Sigmoid colon (tissue), 4 donors: ENCODE measurements at regions not wholly inside any gene's neighbourhood (a gene's known extent, or its start where the extent isn't known, plus 50 kb on each side); places are given as distances from the start of the nearest gene placed in this dataset.

Source experiments
- POLR2A ChIP-seq, 2 donors: fragments of 450-650 bp; IDR thresholded peaks; one replicate each; pipeline ENCODE4 v1.6.1; 2016; ENCODE audit warnings: antibody characterized with exemption in 2 of 2, mild to moderate bottlenecking in 2 of 2, moderate library complexity in 2 of 2
- POLR2AphosphoS5 ChIP-seq, 4 donors: sonication (generic); formaldehyde crosslinking; IDR thresholded peaks; one replicate each; pipeline ENCODE4 v1.6.1; 2017; ENCODE audit warnings: antibody characterized with exemption in 4 of 4
- TF ChIP-seq, protein P1 (sequence below), 4 experiments: fragments of 450-650 bp in 3 of 4; fragments of 200-600 bp in 1 of 4; IDR thresholded peaks; one replicate each; pipeline ENCODE4 v1.5.1; 2016 to 2019; ENCODE audit warnings: antibody characterized with exemption in 4 of 4, mild to moderate bottlenecking in 3 of 4, moderate library complexity in 2 of 4

DNA sequence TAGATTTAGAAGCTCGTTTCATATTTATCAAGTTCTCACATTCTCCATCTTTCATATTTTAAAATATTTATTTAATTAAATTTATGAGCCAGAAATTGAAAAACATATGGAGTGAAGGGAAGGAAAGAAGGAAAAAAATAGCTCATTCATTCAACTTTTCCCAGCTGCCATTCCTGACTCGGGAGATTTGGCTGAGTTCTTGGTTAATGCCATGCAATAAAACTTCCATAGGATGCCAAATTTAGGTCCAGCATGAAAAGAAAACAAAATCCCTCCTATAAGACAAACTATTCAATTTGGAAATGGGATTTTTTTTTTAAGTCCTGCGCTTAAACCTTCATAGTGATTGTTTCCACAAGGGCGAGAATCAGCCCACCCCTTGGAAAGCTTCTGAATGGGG, 426.1 kb upstream of the TNP1 start:
- TF ChIP-seq, protein P1, sequence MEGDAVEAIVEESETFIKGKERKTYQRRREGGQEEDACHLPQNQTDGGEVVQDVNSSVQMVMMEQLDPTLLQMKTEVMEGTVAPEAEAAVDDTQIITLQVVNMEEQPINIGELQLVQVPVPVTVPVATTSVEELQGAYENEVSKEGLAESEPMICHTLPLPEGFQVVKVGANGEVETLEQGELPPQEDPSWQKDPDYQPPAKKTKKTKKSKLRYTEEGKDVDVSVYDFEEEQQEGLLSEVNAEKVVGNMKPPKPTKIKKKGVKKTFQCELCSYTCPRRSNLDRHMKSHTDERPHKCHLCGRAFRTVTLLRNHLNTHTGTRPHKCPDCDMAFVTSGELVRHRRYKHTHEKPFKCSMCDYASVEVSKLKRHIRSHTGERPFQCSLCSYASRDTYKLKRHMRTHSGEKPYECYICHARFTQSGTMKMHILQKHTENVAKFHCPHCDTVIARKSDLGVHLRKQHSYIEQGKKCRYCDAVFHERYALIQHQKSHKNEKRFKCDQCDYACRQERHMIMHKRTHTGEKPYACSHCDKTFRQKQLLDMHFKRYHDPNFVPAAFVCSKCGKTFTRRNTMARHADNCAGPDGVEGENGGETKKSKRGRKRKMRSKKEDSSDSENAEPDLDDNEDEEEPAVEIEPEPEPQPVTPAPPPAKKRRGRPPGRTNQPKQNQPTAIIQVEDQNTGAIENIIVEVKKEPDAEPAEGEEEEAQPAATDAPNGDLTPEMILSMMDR (IDR thresholded peaks at IDR 0.05): no peak
- TF ChIP-seq POLR2A (IDR thresholded peaks at IDR 0.05) (no peak), POLR2AphosphoS5 (IDR thresholded peaks at IDR 0.05) (no peak)
